HepG2 (cell line): ENCODE measurements at regions not wholly inside any gene's neighbourhood (a gene's known extent, or its start where the extent isn't known, plus 50 kb on each side); places are given as distances from the start of the nearest gene placed in this dataset.

ENCODE experiments used
- FLYWCH1 ChIP-seq: sonication (generic); formaldehyde crosslinking; IDR thresholded peaks from 2 replicates; pipeline ENCODE4 v1.8.1; 2023; ENCODE audit warnings: mild to moderate bottlenecking, missing genetic modification reagents
- ISX ChIP-seq: sonication (generic); formaldehyde crosslinking; conservative IDR thresholded peaks from 2 replicates; pipeline ENCODE4 v1.5.0; 2020; ENCODE audit warnings: missing genetic modification reagents
- JUND ChIP-seq: sonication (generic); formaldehyde crosslinking; IDR thresholded peaks from 2 replicates; pipeline ENCODE4 v1.8.0; 2022; ENCODE audit warnings: mild to moderate bottlenecking, missing genetic modification reagents
- MXD3 ChIP-seq: IDR thresholded peaks from 2 replicates; pipeline ENCODE4 v1.6.1; 2016; ENCODE audit warnings: mild to moderate bottlenecking, missing biosample characterization, missing genetic modification reagents
- NBN ChIP-seq: fragments of 450-650 bp; conservative IDR thresholded peaks from 2 replicates; pipeline ENCODE4 v1.6.1; 2017
- NFAT5 ChIP-seq: sonication (generic); formaldehyde crosslinking; IDR thresholded peaks from 2 replicates; pipeline ENCODE4 v1.4.0; 2020; ENCODE audit warnings: missing genetic modification reagents
- PCBP1 ChIP-seq: fragments of 200-400 bp; formaldehyde crosslinking; IDR thresholded peaks from 2 replicates; pipeline ENCODE4 v1.6.1; 2017; ENCODE audit warnings: mild to moderate bottlenecking, low read depth, low read length, borderline replicate concordance
- POLR2AphosphoS2 ChIP-seq: IDR thresholded peaks from 2 replicates; pipeline ENCODE4 v1.6.1; 2011; ENCODE audit warnings: low read depth, low read length, improper control_type of control experiment
- SYNCRIP ChIP-seq: fragments of 200-400 bp; formaldehyde crosslinking; IDR thresholded peaks from 2 replicates; pipeline ENCODE4 v1.6.1; 2018; ENCODE audit warnings: mild to moderate bottlenecking, low read depth, low read length; ENCODE audit not compliant: insufficient read depth
- THAP11 ChIP-seq: IDR thresholded peaks from 2 replicates; pipeline ENCODE4 v1.6.1; 2016; ENCODE audit warnings: missing biosample characterization, missing genetic modification reagents
- TP53 ChIP-seq: sonication (generic); formaldehyde crosslinking; conservative IDR thresholded peaks from 2 replicates; pipeline ENCODE4 v1.4.0; 2020; ENCODE audit warnings: missing genetic modification reagents
- ZEB1 ChIP-seq: IDR thresholded peaks from 2 replicates; pipeline ENCODE4 v1.6.1; 2012; ENCODE audit warnings: mild to moderate bottlenecking, low read depth, inconsistent platforms; ENCODE audit not compliant: insufficient replicate concordance
- ZNF33A ChIP-seq: sonication (generic); formaldehyde crosslinking; IDR thresholded peaks from 2 replicates; pipeline ENCODE4 v1.5.1; 2020; ENCODE audit warnings: missing genetic modification reagents, mild to moderate bottlenecking, moderate library complexity, borderline replicate concordance
- ZNF414 ChIP-seq: sonication (generic); formaldehyde crosslinking; IDR thresholded peaks from 2 replicates; pipeline ENCODE4 v1.5.0; 2020; ENCODE audit warnings: missing genetic modification reagents
- ZNF670 ChIP-seq: sonication (generic); formaldehyde crosslinking; IDR thresholded peaks from 2 replicates; pipeline ENCODE4 v1.8.0; 2022; ENCODE audit warnings: mild to moderate bottlenecking, missing genetic modification reagents, borderline replicate concordance

- TF ChIP-seq NFAT5 (CRISPR knock-in tag) (no peak), JUND (no peak), ZNF33A (CRISPR knock-in tag) (no peak), MXD3 (CRISPR knock-in tag) (no peak), NBN (no peak), SYNCRIP (no peak), POLR2AphosphoS2 (no peak), FLYWCH1 (CRISPR knock-in tag) (no peak), ZNF670 (CRISPR knock-in tag) (no peak), PCBP1 (no peak), ZNF414 (CRISPR knock-in tag) (no peak), ZEB1 (no peak), ISX (no peak), THAP11 (CRISPR knock-in tag) (no peak), TP53 (no peak)
- TF ChIP-seq, all 625 proteins: peak for 0
Observed at GRCh38 chr13:103931885-103932284, 865.7 kb upstream of the SLC10A2 start (continued).
